Nephron progenitor cell (in vitro differentiated cells): ENCODE measurements at regions not wholly inside any gene's neighbourhood (a gene's known extent, or its start where the extent isn't known, plus 50 kb on each side); places are given as distances from the start of the nearest gene placed in this dataset.
"Not testable (repeated sequence)": the region's sequence is repeated elsewhere in the genome, so short reads cannot be mapped to it uniquely, and the experiment has no call there.

ENCODE experiments used
- DNase-seq: peaks from one replicate; pipeline ENCODE4 v3.0.0; 2021
- H3K27ac Mint-ChIP-seq: 2 replicates; pipeline ENCODE4 v1.8.0; 2021; ENCODE audit warnings: mild to moderate bottlenecking, moderate library complexity, mixed read lengths
- H3K27me3 Mint-ChIP-seq: 2 replicates; pipeline ENCODE4 v1.8.0; 2021; ENCODE audit warnings: mild to moderate bottlenecking, low read depth, mixed read lengths; ENCODE audit not compliant: poor library complexity
- H3K36me3 Mint-ChIP-seq: 2 replicates; pipeline ENCODE4 v1.8.0; 2021; ENCODE audit warnings: low read depth, mixed read lengths
- H3K4me1 Mint-ChIP-seq: 2 replicates; pipeline ENCODE4 v1.8.0; 2021; ENCODE audit warnings: mixed read lengths
- H3K4me3 Mint-ChIP-seq: 2 replicates; pipeline ENCODE4 v1.8.0; 2021; ENCODE audit warnings: mild to moderate bottlenecking, moderate library complexity, mixed read lengths
- H3K9me3 Mint-ChIP-seq: 2 replicates; pipeline ENCODE4 v1.8.0; 2021; ENCODE audit warnings: mild to moderate bottlenecking, moderate library complexity, mixed read lengths
- TF ChIP-seq, protein P1 (sequence below): fragments of 200-600 bp; sonication (generic); IDR thresholded peaks from 2 replicates; pipeline ENCODE4 v1.5.0; 2021; ENCODE audit warnings: antibody characterized with exemption

DNA sequence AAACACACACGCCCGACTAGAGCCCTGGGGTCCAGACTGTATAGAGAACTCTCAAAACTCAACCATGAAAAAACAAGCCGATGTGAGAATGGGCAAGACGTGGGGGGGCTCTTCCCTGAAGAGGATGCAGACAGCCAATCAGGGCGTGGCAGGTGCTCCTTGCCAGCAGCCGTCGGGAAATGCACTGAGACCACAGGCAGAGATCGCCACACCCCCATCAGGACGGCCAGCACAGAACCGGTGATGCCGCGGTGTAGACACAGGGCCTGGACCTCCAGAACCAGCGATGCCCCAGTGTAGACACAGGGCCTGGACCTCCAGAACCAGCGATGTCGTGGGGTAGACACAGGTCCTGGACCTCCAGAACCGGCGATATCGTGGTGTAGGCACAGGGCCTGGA is 169.2 kb downstream of the LAT start:
- peaks cover 50% of the 10 kb centered on the region for H3K4me1 Mint-ChIP-seq
- no peak for DNase-seq
- no peak overlapping the region for H3K4me3 Mint-ChIP-seq
- H3K27me3 Mint-ChIP-seq: peaks cover 9% of the 10 kb centered on the region
- no peak overlapping the region for H3K27ac Mint-ChIP-seq
- no peaks in the 10 kb centered on the region for H3K36me3 Mint-ChIP-seq
- H3K9me3 Mint-ChIP-seq: no peaks in the 10 kb centered on the region
- TF ChIP-seq, protein P1, sequence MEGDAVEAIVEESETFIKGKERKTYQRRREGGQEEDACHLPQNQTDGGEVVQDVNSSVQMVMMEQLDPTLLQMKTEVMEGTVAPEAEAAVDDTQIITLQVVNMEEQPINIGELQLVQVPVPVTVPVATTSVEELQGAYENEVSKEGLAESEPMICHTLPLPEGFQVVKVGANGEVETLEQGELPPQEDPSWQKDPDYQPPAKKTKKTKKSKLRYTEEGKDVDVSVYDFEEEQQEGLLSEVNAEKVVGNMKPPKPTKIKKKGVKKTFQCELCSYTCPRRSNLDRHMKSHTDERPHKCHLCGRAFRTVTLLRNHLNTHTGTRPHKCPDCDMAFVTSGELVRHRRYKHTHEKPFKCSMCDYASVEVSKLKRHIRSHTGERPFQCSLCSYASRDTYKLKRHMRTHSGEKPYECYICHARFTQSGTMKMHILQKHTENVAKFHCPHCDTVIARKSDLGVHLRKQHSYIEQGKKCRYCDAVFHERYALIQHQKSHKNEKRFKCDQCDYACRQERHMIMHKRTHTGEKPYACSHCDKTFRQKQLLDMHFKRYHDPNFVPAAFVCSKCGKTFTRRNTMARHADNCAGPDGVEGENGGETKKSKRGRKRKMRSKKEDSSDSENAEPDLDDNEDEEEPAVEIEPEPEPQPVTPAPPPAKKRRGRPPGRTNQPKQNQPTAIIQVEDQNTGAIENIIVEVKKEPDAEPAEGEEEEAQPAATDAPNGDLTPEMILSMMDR: no peak

DNA sequence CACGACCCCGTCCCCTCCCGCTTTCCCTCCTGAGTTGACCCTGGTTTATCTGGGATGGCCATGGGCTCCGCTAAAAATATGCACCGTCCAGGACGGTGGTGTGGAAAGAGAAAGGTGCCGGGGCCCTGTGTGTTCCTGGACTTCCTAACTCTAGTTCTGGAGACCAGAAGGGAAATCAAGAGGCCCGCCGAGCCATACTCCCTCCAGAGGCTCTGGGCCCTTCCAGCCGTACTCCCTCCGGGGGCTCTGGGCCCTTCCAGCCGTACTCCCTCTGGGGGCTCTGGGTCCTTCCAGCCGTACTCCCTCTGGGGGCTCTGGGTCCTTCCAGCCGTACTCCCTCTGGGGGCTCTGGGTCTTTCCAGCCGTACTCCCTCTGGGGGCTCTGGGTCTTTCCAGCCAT is 168.5 kb downstream of the LAT start:
- not testable (repeated sequence) for H3K9me3 Mint-ChIP-seq, H3K27me3 Mint-ChIP-seq, H3K27ac Mint-ChIP-seq, H3K4me3 Mint-ChIP-seq, DNase-seq, H3K36me3 Mint-ChIP-seq
- H3K4me1 Mint-ChIP-seq: peaks cover 50% of the 10 kb centered on the region

DNA sequence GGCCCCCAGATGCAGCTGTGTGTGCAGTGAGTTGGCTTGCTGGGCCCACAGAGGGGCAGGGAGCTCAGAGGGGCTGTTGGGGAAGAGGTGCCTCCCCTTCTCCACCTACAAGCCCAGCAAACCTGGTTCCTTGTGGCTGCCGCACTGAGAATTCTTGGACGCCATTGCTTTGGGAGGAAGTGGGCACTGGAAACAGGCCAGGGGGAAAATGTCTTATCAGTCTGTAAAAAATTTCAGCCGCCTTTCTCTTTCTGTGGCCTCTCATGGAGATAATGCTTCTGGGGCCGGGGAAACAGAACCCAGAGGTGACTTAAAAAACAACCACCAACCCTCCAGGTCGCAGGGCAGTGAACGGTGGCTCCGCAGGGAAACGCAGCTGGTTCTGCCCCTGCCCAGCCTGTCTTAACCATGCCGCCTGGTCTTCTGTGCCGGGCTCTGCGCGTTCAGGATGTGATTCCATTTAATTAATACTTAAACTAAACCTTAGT is 167.7 kb downstream of the LAT start:
- not testable (repeated sequence) for H3K4me3 Mint-ChIP-seq, DNase-seq

DNA sequence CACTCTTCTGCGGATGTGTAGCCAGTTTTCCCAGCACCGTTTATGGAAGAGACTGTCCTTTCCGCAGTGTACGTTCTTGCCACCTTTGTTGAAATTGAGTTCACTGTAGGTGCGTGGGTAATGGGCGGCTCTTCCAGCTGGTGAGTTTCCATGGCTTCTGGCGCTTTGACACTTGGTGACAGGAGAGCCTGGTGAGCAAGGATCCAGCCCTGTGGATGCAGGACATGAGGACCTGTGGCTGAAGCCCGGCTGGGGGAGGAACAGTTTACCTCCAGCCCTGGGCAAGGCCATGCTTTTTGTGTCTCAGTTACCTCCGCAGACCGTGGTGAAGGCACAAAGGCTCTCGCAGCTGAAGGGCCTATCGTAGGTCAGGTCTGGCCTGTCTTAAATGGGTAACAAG is 166.5 kb downstream of the LAT start:
- Mint-ChIP-seq H3K4me1 (peaks cover 31% of the 10 kb centered on the region), H3K27me3 (peaks cover 14% of the 10 kb centered on the region), H3K36me3 (no peaks in the 10 kb centered on the region), H3K9me3 (no peaks in the 10 kb centered on the region), H3K27ac (no peak overlapping the region), H3K4me3 (no peak overlapping the region)
- no peak for DNase-seq
- TF ChIP-seq, protein P1: no peak

More for the DNA sequence above, 167.7 kb downstream of the LAT start:
- H3K4me1 Mint-ChIP-seq: peaks cover 43% of the 10 kb centered on the region
- not testable (repeated sequence) for H3K9me3 Mint-ChIP-seq, H3K36me3 Mint-ChIP-seq, H3K27ac Mint-ChIP-seq
- peaks cover 11% of the 10 kb centered on the region for H3K27me3 Mint-ChIP-seq

DNA sequence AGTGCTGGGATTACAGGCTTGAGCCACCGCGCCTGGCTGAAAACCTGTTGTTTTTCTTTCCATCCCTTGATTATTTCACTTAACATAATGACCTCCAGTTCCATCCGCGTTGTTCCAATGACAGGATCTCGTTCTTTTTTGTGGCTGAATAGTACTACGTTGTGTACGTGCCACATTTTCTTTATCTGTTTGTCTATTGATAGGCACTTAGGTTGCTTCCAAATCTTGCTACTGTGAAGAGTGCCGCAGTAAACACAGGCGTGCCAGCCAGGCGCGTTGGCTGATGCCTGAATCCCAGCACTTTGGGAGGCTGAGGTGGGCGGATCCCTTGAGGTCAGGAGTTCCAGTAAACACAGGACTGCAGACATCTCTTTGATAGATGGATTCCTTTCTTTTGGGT is 165.1 kb downstream of the LAT start:
- Mint-ChIP-seq H3K4me1 (peaks cover 36% of the 10 kb centered on the region), H3K27ac (peak overlapping the region; percentile 8), H3K27me3 (peaks cover 11% of the 10 kb centered on the region)
- DNase-seq, H3K4me3 Mint-ChIP-seq, H3K9me3 Mint-ChIP-seq, H3K36me3 Mint-ChIP-seq: not testable (repeated sequence)

DNA sequence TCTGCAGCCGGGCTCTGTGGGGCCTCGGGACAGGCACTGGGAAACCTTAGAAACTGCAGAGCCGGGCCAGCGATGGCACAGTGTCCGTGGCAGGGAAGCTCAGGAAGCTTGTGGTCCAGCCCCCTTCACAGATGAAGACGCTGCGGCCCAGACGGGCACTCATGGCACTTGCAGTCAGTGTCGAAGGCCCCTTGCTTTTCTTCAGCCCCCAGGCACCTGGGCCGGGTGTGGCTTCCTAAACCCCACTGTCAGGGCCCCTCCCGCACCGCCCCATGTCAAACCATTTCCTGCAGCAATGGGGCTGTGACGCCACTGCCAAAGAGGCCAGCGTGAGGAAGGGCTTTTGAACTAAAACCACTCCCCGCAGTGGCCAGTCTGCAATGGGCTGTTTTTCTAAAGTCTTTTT is 164.0 kb downstream of the LAT start:
- Mint-ChIP-seq H3K4me3 (no peak overlapping the region), H3K27me3 (peaks cover 5% of the 10 kb centered on the region), H3K27ac (no peak overlapping the region), H3K9me3 (no peaks in the 10 kb centered on the region), H3K4me1 (peaks cover 34% of the 10 kb centered on the region), H3K36me3 (no peaks in the 10 kb centered on the region)
- TF ChIP-seq, protein P1: no peak
- no peak for DNase-seq

DNA sequence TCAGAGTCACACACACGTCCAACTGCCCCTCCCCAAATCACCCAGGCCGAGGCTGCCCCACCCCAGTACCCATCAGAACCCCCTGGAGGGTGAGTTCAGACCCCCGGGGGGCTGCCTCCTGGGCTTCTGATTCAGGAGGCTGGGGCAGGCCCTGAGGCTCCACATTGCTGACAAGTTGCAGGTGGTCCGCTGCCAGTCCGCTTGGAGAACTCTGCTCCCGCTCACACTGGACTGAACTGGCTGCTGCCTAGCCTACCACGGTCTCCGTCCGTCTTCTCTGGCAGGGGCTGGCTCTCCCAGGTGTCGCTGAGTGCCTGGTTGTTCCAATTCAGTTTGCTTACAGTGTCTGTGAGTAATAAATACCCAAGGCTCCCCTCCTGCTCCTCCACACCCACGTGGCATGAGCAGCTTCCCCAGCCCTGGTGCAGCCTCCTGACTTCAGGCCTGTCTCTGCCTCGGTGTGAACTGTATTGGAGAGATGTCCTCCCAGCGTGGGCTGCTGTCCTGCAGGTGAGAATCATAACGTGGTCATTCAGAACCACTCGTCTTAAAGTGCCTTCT is 163.4 kb downstream of the LAT start:
- Mint-ChIP-seq H3K4me1 (peaks cover 34% of the 10 kb centered on the region), H3K4me3 (no peak overlapping the region), H3K9me3 (no peaks in the 10 kb centered on the region), H3K27me3 (peaks cover 5% of the 10 kb centered on the region), H3K27ac (no peak overlapping the region), H3K36me3 (no peaks in the 10 kb centered on the region)
- TF ChIP-seq, protein P1: no peak
- no peak for DNase-seq

DNA sequence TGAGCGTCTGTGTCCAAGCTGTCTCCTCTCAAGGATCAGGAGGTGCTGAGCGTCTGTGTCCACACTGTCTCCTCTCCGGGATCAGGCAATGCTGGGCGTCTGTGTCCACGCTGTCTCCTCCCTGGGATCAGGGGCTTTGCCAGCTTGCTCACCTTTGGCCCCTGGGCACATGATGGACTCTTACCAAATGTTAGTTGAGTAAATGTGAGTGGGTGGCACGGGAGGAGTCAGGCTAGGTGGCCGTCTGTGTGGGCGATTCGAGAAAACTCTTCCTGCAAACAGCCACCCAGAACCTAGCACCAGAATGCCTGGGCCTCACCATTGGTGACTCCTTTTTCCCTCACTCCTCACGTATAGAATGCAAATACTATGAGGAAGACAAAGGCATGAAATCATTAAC is 162.9 kb downstream of the LAT start:
- H3K27ac Mint-ChIP-seq, H3K9me3 Mint-ChIP-seq: not testable (repeated sequence)

DNA sequence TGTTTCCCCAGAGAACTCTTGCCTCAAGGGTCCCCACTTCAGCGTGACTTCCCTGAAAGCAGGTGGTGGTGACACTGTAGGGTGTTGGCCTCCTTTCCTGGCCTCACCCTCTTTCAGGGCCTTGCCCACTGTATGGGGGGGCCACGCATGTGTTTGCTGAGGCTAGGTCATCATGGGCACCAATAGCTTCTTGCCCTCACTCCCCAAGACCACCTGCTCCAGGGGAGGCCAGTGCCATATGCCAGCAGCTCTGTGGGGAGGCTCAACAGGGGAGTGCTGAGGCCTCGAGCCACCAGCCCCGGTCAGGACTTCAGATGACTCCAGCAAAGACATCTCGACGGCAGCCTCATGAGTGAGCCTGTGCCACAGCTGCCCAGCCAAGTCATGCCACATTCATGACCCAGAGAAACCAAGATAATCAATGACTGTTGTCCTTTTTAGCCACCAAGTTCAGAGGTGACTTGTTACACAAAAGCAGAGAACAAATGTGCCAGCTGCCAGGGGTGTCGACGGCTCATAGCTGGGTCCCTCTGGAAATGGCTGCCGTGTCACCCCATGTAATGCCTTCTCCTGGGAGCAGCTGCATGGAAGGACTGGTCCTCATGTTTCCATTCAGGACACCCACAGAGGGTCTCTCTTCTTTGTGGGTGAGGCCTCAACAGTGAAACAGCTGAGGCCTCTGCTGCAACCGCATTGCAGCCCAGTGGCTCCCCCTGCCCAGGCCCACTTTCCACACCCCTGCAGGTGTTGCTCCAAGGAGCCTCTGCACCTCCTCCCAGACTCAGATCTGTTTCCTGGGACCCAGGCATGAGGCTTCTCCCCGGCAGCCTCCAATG is 162.2 kb downstream of the LAT start:
- H3K27ac Mint-ChIP-seq: not testable (repeated sequence)

More for the DNA sequence above, 162.9 kb downstream of the LAT start:
- H3K4me1 Mint-ChIP-seq: peaks cover 36% of the 10 kb centered on the region
- H3K4me3 Mint-ChIP-seq, H3K27me3 Mint-ChIP-seq, DNase-seq, H3K36me3 Mint-ChIP-seq: not testable (repeated sequence)

More for the DNA sequence above, 162.2 kb downstream of the LAT start:
- H3K4me3 Mint-ChIP-seq, DNase-seq, H3K27me3 Mint-ChIP-seq, H3K9me3 Mint-ChIP-seq, H3K36me3 Mint-ChIP-seq: not testable (repeated sequence)
- H3K4me1 Mint-ChIP-seq: peaks cover 40% of the 10 kb centered on the region
